ENCODE measurements at regions not wholly inside any gene's neighbourhood (a gene's known extent, or its start where the extent isn't known, plus 50 kb on each side); places are given as distances from the start of the nearest gene placed in this dataset.

DNA sequence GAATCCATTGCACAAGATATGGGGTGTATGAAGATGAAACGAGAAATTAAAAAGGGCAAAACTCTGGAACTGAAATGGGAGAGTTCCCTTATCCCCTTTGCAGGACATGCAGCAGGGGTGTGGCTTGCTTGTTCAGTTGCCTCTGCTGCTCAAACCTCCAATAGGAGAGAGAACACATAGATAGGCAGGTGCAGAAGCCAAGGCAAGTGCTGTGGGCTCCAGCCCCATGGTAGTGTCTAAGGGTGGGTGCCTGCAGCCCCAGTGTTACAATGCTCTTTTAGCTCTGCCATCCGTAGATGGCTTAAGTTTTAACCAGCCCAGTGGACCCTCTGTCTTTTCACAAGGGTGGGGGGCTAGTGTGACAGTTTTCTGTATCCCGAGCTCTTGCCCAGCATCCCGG is 69.7 kb downstream of the CMAS start:
- ChIA-PET POLR2A (no interaction called here), CTCF (no interaction called here)
- DNase-seq (ENCODE audit: extremely low spot score), result no peak
- TF ChIP-seq, protein P1, sequence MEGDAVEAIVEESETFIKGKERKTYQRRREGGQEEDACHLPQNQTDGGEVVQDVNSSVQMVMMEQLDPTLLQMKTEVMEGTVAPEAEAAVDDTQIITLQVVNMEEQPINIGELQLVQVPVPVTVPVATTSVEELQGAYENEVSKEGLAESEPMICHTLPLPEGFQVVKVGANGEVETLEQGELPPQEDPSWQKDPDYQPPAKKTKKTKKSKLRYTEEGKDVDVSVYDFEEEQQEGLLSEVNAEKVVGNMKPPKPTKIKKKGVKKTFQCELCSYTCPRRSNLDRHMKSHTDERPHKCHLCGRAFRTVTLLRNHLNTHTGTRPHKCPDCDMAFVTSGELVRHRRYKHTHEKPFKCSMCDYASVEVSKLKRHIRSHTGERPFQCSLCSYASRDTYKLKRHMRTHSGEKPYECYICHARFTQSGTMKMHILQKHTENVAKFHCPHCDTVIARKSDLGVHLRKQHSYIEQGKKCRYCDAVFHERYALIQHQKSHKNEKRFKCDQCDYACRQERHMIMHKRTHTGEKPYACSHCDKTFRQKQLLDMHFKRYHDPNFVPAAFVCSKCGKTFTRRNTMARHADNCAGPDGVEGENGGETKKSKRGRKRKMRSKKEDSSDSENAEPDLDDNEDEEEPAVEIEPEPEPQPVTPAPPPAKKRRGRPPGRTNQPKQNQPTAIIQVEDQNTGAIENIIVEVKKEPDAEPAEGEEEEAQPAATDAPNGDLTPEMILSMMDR (IDR thresholded peaks at IDR 0.05; ENCODE audit: control extremely low read depth, extremely low read depth, low read depth, missing control alignments), result no peak

DNA sequence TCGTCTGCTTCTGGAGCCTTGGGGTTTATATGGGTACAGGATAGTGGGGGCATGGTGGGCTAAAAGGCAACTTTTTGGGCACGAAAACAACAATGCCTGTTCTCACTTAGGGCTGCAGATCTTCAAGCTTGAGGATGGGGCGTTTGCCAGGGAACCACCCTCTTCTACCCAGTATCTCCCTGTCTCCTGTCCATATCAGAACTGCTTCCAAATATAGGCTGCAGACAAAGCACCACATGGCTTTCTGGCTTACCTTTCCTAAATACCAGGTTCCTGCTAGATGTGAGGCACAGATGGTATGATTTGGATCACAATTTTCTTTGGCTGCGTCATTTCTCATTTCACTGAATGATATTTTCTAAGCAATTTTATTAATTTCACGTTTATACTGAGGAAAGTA is 70.4 kb downstream of the CMAS start:
- TF ChIP-seq, protein P1 (IDR thresholded peaks at IDR 0.05; ENCODE audit: control extremely low read depth, extremely low read depth, low read depth, missing control alignments), result no peak
- no peak for DNase-seq (ENCODE audit: extremely low spot score)
- CTCF ChIA-PET, result no interaction called here
- POLR2A ChIA-PET, result no interaction called here

DNA sequence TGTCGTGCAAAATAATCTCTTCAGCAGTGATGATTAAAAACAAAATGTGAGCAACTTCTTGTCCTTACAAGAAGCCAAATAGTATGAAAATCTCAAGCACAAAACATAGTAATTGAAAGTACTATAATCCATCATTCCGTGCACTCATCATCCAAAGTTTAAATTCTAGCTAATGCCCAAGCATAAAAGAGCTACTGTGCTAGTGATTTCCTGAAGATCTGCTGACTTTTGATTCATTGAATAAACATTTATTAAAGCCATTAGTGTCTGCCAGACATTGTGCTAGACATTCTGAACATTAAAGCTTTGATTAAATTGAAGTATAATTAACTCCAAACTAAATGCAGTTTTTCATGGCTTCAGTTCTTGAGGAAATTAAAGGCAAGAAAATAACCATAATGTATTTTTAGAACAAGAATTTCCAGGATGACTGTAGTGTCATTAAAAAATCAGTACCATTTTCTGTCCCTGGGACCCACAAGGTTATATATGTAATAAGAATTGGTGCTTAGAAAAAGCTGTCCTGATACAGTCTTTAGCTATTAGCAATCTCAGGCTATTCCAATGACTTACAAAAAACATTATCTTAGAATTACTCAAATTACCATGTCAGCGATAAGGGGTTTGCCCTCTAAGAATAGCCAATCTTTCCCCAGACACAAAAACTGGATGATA is 71.7 kb downstream of the CMAS start:
- TF ChIP-seq, protein P1 (IDR thresholded peaks at IDR 0.05; ENCODE audit: control extremely low read depth, extremely low read depth, low read depth, missing control alignments), result no peak
- ChIA-PET POLR2A (no interaction called here), CTCF (interaction anchor here (1.0 to 4.7 kb wide), 3 partner anchors 16 to 325 kb away, joined by 3 to 26 read pairs (median 7); no protein-coding TSS in a partner anchor)
- no peak for DNase-seq (ENCODE audit: extremely low spot score)

DNA sequence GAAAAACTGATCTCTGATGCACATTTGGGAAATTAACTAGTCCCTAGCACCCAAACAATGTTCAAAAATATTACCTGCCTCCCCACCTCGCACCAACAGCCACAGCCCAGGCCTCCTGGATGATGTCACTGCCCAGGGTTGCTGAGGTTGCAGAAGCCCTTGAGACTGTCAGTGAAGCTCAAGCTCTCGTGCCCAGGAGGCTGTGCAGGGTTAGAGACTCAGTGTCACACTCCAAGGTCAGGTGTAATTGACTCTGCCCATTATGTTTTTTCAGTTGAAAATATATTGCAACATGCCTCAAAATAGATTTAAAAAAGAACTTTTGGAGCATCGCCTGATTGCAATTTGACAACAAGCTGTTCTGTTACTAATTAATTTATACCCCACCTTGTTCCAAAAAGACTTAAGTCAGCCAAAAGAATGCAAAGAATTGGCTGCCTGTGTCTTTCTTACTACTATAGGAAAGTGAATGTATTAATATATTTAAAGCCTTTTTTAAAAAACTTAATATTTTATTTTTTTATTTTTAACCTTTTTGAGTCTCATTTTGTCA is 72.3 kb downstream of the CMAS start:
- TF ChIP-seq, protein P1 (IDR thresholded peaks at IDR 0.05; ENCODE audit: control extremely low read depth, extremely low read depth, low read depth, missing control alignments), result no peak
- POLR2A ChIA-PET, result no interaction called here
- CTCF ChIA-PET, result interaction anchor here (1.4 to 4.7 kb wide), 3 partner anchors 12 to 325 kb away, joined by 3 to 26 read pairs (median 7); no protein-coding TSS in a partner anchor
- no peak for DNase-seq (ENCODE audit: extremely low spot score)

DNA sequence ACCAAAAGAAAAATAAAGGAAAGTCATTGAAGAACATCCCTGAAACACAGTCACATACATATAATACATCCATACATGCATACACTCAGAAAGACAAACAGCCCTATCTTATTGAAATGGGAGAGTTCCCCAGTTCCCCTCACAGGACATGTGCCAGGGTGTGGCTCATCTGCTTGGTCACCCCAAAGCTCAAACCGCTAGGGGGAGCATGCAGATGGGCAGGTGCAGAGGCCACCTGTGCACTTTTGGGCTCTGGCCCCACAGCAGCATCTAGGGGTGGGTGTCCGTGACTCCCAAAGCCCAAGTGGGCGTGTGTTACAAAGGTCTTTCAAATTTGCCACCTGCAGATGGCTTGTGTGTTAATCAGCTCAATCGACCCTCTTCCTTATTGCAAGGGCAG is 75.2 kb downstream of the CMAS start:
- DNase-seq (ENCODE audit: extremely low spot score), result peak; percentile 24
- ChIA-PET CTCF (interaction anchor here (0.8 to 4.7 kb wide), 10 partner anchors 13 to 347 kb away, joined by 3 to 26 read pairs (median 4); no protein-coding TSS in a partner anchor), POLR2A (no interaction called here)
- TF ChIP-seq, protein P1 (IDR thresholded peaks at IDR 0.05; ENCODE audit: control extremely low read depth, extremely low read depth, low read depth, missing control alignments), result peak; percentile 56

DNA sequence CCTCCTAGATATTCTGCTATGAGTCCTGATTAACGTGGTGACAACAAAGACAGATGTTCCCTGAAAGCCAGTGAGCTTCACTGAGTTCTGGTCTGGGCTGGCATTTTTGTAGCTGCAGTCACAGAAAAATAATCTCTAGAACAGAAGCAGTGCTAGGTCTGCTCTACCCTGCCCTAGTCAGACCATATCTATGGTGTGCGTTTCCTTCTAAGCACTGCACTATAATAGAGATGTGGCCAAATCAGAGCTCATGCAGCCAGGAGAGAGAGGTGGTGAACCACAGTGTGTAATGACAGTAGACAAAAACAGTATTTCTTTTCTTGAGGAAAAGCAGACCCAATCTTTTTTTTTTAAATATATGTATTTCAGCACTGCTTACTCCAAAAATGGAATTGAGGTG is 76.3 kb downstream of the CMAS start:
- CTCF ChIA-PET, result interaction anchor here (1.0 to 4.7 kb wide), 5 partner anchors 14 to 337 kb away, joined by 3 to 26 read pairs (median 3); no protein-coding TSS in a partner anchor
- no peak for DNase-seq (ENCODE audit: extremely low spot score)
- POLR2A ChIA-PET, result no interaction called here
- TF ChIP-seq, protein P1 (IDR thresholded peaks at IDR 0.05; ENCODE audit: control extremely low read depth, extremely low read depth, low read depth, missing control alignments), result no peak
